Upper lobe of left lung (tissue), 6 donors: ENCODE measurements at regions not wholly inside any gene's neighbourhood (a gene's known extent, or its start where the extent isn't known, plus 50 kb on each side); places are given as distances from the start of the nearest gene placed in this dataset.

ENCODE experiments used
- ATAC-seq, 2 donors: fragments of 200-7000 bp; cut with Tn5 transposase; one replicate each; pipeline ENCODE4 v1.9.1; 2022; ENCODE audit warnings: mild to moderate bottlenecking in 2 of 2, moderate library complexity in 2 of 2; ENCODE audit not compliant: low FRiP score in 2 of 2
- DNase-seq, 2 donors: peaks; one replicate each; pipeline ENCODE4 v3.0.0-alpha.2; 2019 to 2020
- H3K27ac ChIP-seq, 4 donors: fragments of 200-600 bp; sonication (generic); one replicate each; pipeline ENCODE4 v1.5.1; 2016 to 2019
- H3K27me3 ChIP-seq, 4 donors: fragments of 200-600 bp; sonication (generic); one replicate each; pipeline ENCODE4 v1.5.1; 2017 to 2019
- H3K36me3 ChIP-seq, 4 donors: fragments of 200-600 bp; sonication (generic); one replicate each; pipeline ENCODE4 v1.5.1; 2016 to 2019
- H3K4me1 ChIP-seq, 4 donors: fragments of 200-600 bp; sonication (generic); one replicate each; pipeline ENCODE4 v1.5.1; 2018 to 2019
- H3K4me3 ChIP-seq, 4 donors: fragments of 200-600 bp; sonication (generic); one replicate each; pipeline ENCODE4 v1.5.1; 2017 to 2019; ENCODE audit warnings: mild to moderate bottlenecking in 2 of 4, moderate library complexity in 1 of 4
- H3K9me3 ChIP-seq, 4 donors: fragments of 200-600 bp; sonication (generic); one replicate each; pipeline ENCODE4 v1.5.1; 2018 to 2019
- CTCF ChIP-seq, 6 experiments: fragments of 450-650 bp in 4 of 6; fragments of 200-600 bp in 2 of 6; sonication (generic) in 2 of 6; IDR thresholded peaks; one replicate each; pipeline ENCODE4 v1.5.1; 2016 to 2019; ENCODE audit warnings: antibody characterized with exemption in 6 of 6
- EP300 ChIP-seq, 4 donors: sonication (generic); formaldehyde crosslinking; IDR thresholded peaks; one replicate each; pipeline ENCODE4 v1.5.1; 2017; ENCODE audit warnings: antibody characterized with exemption in 4 of 4, control low read depth in 2 of 4
- POLR2A ChIP-seq, 4 donors: fragments of 450-650 bp; IDR thresholded peaks; one replicate each; pipeline ENCODE4 v1.5.1; 2016 to 2017; ENCODE audit warnings: antibody characterized with exemption in 4 of 4, mild to moderate bottlenecking in 2 of 4
- POLR2AphosphoS5 ChIP-seq, 2 donors: sonication (generic); formaldehyde crosslinking; IDR thresholded peaks; one replicate each; pipeline ENCODE4 v1.5.1; 2017; ENCODE audit warnings: antibody characterized with exemption in 2 of 2
- WGBS, 2 donors: methylation state at CpG; one replicate each; pipeline ENCODE4 v1.1.5; 2017 to 2018; 5-methylcytosine and 5-hydroxymethylcytosine counted together
- donor health status: DM: no; HTN: no; CAD: no; lungs with moderate emphysema.
- donor health status: DM: no; HTN: yes; CAD: no; lungs with severe emphysema.

GRCh38 chrX:40188573-40189417 lies 91.0 kb upstream of the BCOR start:
- no peak overlapping the region for H3K4me3 ChIP-seq
- H3K27me3 ChIP-seq, result no peaks in the 10 kb centered on the region
- DNase-seq, result no peak
- WGBS, 2 donors, result 61 to 72% methylated on average over 10 to 18 of the region's 18 CpGs
- no peaks in the 10 kb centered on the region for H3K4me1 ChIP-seq
- H3K9me3 ChIP-seq, result peaks cover 0 to 20% (median 0%) of the 10 kb centered on the region in 4 donors
- no peak overlapping the region for H3K27ac ChIP-seq
- H3K36me3 ChIP-seq, result no peaks in the 10 kb centered on the region
- TF ChIP-seq POLR2AphosphoS5 (IDR thresholded peaks at IDR 0.05) (no peak), CTCF (IDR thresholded peaks at IDR 0.05) (no peak), EP300 (IDR thresholded peaks at IDR 0.05) (no peak), POLR2A (IDR thresholded peaks at IDR 0.05) (no peak)
- no peak for ATAC-seq

- H3K27me3 ChIP-seq, result no peaks in the 10 kb centered on the region
- TF ChIP-seq POLR2A (IDR thresholded peaks at IDR 0.05) (no peak), EP300 (IDR thresholded peaks at IDR 0.05) (no peak), CTCF (IDR thresholded peaks at IDR 0.05) (no peak), POLR2AphosphoS5 (IDR thresholded peaks at IDR 0.05) (no peak)
- DNase-seq (no peak), ATAC-seq (no peak)
- 96 to 98% methylated on average over 4 of the region's 4 CpGs for WGBS, 2 donors
- no peak overlapping the region for H3K27ac ChIP-seq
- peaks cover 0 to 20% (median 0%) of the 10 kb centered on the region in 4 donors for H3K9me3 ChIP-seq
- no peaks in the 10 kb centered on the region for H3K4me1 ChIP-seq
- H3K4me3 ChIP-seq, result no peak overlapping the region
- no peaks in the 10 kb centered on the region for H3K36me3 ChIP-seq
These were observed 87.2 kb upstream of the BCOR start for GRCh38 chrX:40184968-40185367.

- Histone ChIP-seq H3K4me3 (no peak overlapping the region), H3K27ac (no peak overlapping the region), H3K36me3 (no peaks in the 10 kb centered on the region), H3K4me1 (peaks cover 0 to 4% (median 0%) of the 10 kb centered on the region in 4 donors), H3K9me3 (peaks cover 0 to 20% (median 0%) of the 10 kb centered on the region in 4 donors), H3K27me3 (no peaks in the 10 kb centered on the region)
- no peak for DNase-seq
- WGBS, 2 donors, result 81% methylated on average over 2 of the region's 2 CpGs
- no peak for ATAC-seq
- TF ChIP-seq POLR2A (IDR thresholded peaks at IDR 0.05) (no peak), CTCF (IDR thresholded peaks at IDR 0.05) (no peak), EP300 (IDR thresholded peaks at IDR 0.05) (no peak), POLR2AphosphoS5 (IDR thresholded peaks at IDR 0.05) (no peak)
These were observed 84.9 kb upstream of the BCOR start for GRCh38 chrX:40182615-40183014.

GRCh38 chrX:40182095-40182494 lies 84.3 kb upstream of the BCOR start:
- no peak for DNase-seq
- no peak for ATAC-seq
- no peaks in the 10 kb centered on the region for H3K27me3 ChIP-seq
- H3K27ac ChIP-seq, result no peak overlapping the region
- H3K36me3 ChIP-seq, result no peaks in the 10 kb centered on the region
- 91% methylated on average over 7 of the region's 7 CpGs; no CpG with 5 or more reads in 1 of the 2 donors for WGBS, 2 donors
- TF ChIP-seq POLR2AphosphoS5 (IDR thresholded peaks at IDR 0.05) (no peak), POLR2A (IDR thresholded peaks at IDR 0.05) (no peak), CTCF (IDR thresholded peaks at IDR 0.05) (no peak), EP300 (IDR thresholded peaks at IDR 0.05) (no peak)
- H3K9me3 ChIP-seq, result peaks cover 0 to 20% (median 0%) of the 10 kb centered on the region in 4 donors
- peaks cover 0 to 4% (median 1%) of the 10 kb centered on the region in 4 donors for H3K4me1 ChIP-seq
- no peak overlapping the region for H3K4me3 ChIP-seq
